ENCODE measurements at regions not wholly inside any gene's neighbourhood (a gene's known extent, or its start where the extent isn't known, plus 50 kb on each side); places are given as distances from the start of the nearest gene placed in this dataset.
"Not testable (repeated sequence)": the region's sequence is repeated elsewhere in the genome, so short reads cannot be mapped to it uniquely, and the experiment has no call there.

GRCh38 chrX:1021314-1021993 lies 191.0 kb downstream of the CRLF2 start:
- FAIRE-seq; H4K20me1 ChIP-seq (replicated peaks; ENCODE audit: control insufficient read depth, insufficient read depth, low read length); H3K9ac ChIP-seq (ENCODE audit: insufficient read depth in 1 of 2, low read depth in 2 of 2, low read length in 2 of 2); H3K4me3 ChIP-seq; intact Hi-C loops (cut with micrococcal nuclease); POLR2A ChIA-PET; H3K9me3 ChIP-seq (replicated peaks; ENCODE audit: control insufficient read depth, insufficient read depth, low read depth, low read length); CTCF ChIA-PET (ENCODE audit: low intra/inter-chr PET ratio); DNase-seq (ENCODE audit: extremely low read depth in 1 of 4, low spot score in 3 of 4); H3K27me3 ChIP-seq (ENCODE audit: control insufficient read depth in 2 of 2, insufficient read depth in 2 of 2, low read length in 2 of 2); H3K4me2 ChIP-seq (ENCODE audit: insufficient read depth, low read length); H3K27ac ChIP-seq (ENCODE audit: extremely low read depth, low read depth, low read length); H3K79me2 ChIP-seq (ENCODE audit: control insufficient read depth, insufficient read depth, low read length); H3K36me3 ChIP-seq (ENCODE audit: control insufficient read depth, insufficient read depth, low read length); BruUV-seq (replicated peaks); H3K4me1 ChIP-seq (replicated peaks in 1 of 2; ENCODE audit: control insufficient read depth in 2 of 2, insufficient read depth in 2 of 2, low read length in 2 of 2); ATAC-seq; H3K9me1 ChIP-seq (ENCODE audit: control insufficient read depth, insufficient read depth, low read length); in situ Hi-C loops (cut with MboI); H2AFZ ChIP-seq (ENCODE audit: low read depth, low read length): not testable (repeated sequence)
- WGBS (ENCODE audit: insufficient coverage, low coverage, missing lambda C conversion rate): 19% methylated on average over 5 of the region's 9 CpGs
- peak; percentile 52 for TF ChIP-seq CHD4 (IDR thresholded peaks at IDR 0.05; ENCODE audit: insufficient read depth, insufficient replicate concordance, low read depth, low read length, poor library complexity, severe bottlenecking)
- TF ChIP-seq ZNF146 (CRISPR knock-in tag; IDR thresholded peaks at IDR 0.05; ENCODE audit: unreplicated experiment): peak; percentile 80
- peak; percentile 61; the same call in 1 of the 2 replicates for TF ChIP-seq BCOR (IDR thresholded peaks at IDR 0.05)

GRCh38 chrX:1020634-1021166 lies 191.7 kb downstream of the CRLF2 start:
- Histone ChIP-seq H3K9me1 (ENCODE audit: control insufficient read depth, insufficient read depth, low read length) (no peaks in the 10 kb centered on the region), H3K27ac (ENCODE audit: extremely low read depth, low read depth, low read length) (no peak overlapping the region), H3K4me2 (ENCODE audit: insufficient read depth, low read length) (no peak overlapping the region), H2AFZ (ENCODE audit: low read depth, low read length) (no peak overlapping the region), H3K9ac (ENCODE audit: insufficient read depth in 1 of 2, low read depth in 2 of 2, low read length in 2 of 2) (no peak overlapping the region), H3K4me1 (replicated peaks in 1 of 2; ENCODE audit: control insufficient read depth in 2 of 2, insufficient read depth in 2 of 2, low read length in 2 of 2) (no peaks in the 10 kb centered on the region), H3K27me3 (ENCODE audit: control insufficient read depth in 2 of 2, insufficient read depth in 2 of 2, low read length in 2 of 2) (no peaks in the 10 kb centered on the region; a peak in 1 of 5 replicates), H3K4me3 (no peak overlapping the region), H4K20me1 (replicated peaks; ENCODE audit: control insufficient read depth, insufficient read depth, low read length) (no peaks in the 10 kb centered on the region), H3K79me2 (ENCODE audit: control insufficient read depth, insufficient read depth, low read length) (no peaks in the 10 kb centered on the region), H3K9me3 (replicated peaks; ENCODE audit: control insufficient read depth, insufficient read depth, low read depth, low read length) (no peaks in the 10 kb centered on the region), H3K36me3 (ENCODE audit: control insufficient read depth, insufficient read depth, low read length) (no peaks in the 10 kb centered on the region)
- no TSS peak for BruUV-seq (replicated peaks)
- WGBS (ENCODE audit: insufficient coverage, low coverage, missing lambda C conversion rate): 49% methylated on average over 3 of the region's 3 CpGs
- in situ Hi-C loops (cut with MboI) (no loop called here), intact Hi-C loops (cut with micrococcal nuclease) (no loop called here)
- DNase-seq (ENCODE audit: extremely low read depth in 1 of 4, low spot score in 3 of 4): no peak
- FAIRE-seq: no peak
- TF ChIP-seq ELK1 (CRISPR knock-in tag; IDR thresholded peaks at IDR 0.05) (no peak), RBM25 (IDR thresholded peaks at IDR 0.05; ENCODE audit: low read depth, low read length, severe bottlenecking) (peak; percentile 64), ZNF263 (CRISPR knock-in tag; IDR thresholded peaks at IDR 0.05; ENCODE audit: borderline replicate concordance) (no peak), ZBTB1 (CRISPR knock-in tag; IDR thresholded peaks at IDR 0.05; ENCODE audit: borderline replicate concordance, low read depth) (no peak), ZNF146 (CRISPR knock-in tag; IDR thresholded peaks at IDR 0.05; ENCODE audit: unreplicated experiment) (peak; percentile 89), KDM2B (CRISPR knock-in tag; IDR thresholded peaks at IDR 0.05) (no peak)
- ChIA-PET POLR2A (no interaction called here), CTCF (ENCODE audit: low intra/inter-chr PET ratio) (no interaction called here)
- ATAC-seq: no peak

GRCh38 chrX:1016926-1017325 lies 195.5 kb downstream of the CRLF2 start:
- 8% methylated on average over 7 of the region's 15 CpGs for WGBS (ENCODE audit: insufficient coverage, low coverage, missing lambda C conversion rate)
- H3K36me3 ChIP-seq (ENCODE audit: control insufficient read depth, insufficient read depth, low read length); H3K27me3 ChIP-seq (ENCODE audit: control insufficient read depth in 2 of 2, insufficient read depth in 2 of 2, low read length in 2 of 2); H2AFZ ChIP-seq (ENCODE audit: low read depth, low read length); H3K9me3 ChIP-seq (replicated peaks; ENCODE audit: control insufficient read depth, insufficient read depth, low read depth, low read length); H3K27ac ChIP-seq (ENCODE audit: extremely low read depth, low read depth, low read length); H3K9me1 ChIP-seq (ENCODE audit: control insufficient read depth, insufficient read depth, low read length); ATAC-seq; in situ Hi-C loops (cut with MboI); CTCF ChIA-PET (ENCODE audit: low intra/inter-chr PET ratio); H3K79me2 ChIP-seq (ENCODE audit: control insufficient read depth, insufficient read depth, low read length); FAIRE-seq; H3K4me3 ChIP-seq; BruUV-seq (replicated peaks); POLR2A ChIA-PET; H3K9ac ChIP-seq (ENCODE audit: insufficient read depth in 1 of 2, low read depth in 2 of 2, low read length in 2 of 2); H4K20me1 ChIP-seq (replicated peaks; ENCODE audit: control insufficient read depth, insufficient read depth, low read length); DNase-seq (ENCODE audit: extremely low read depth in 1 of 4, low spot score in 3 of 4); H3K4me2 ChIP-seq (ENCODE audit: insufficient read depth, low read length); H3K4me1 ChIP-seq (replicated peaks in 1 of 2; ENCODE audit: control insufficient read depth in 2 of 2, insufficient read depth in 2 of 2, low read length in 2 of 2); intact Hi-C loops (cut with micrococcal nuclease): not testable (repeated sequence)
